WTC11 (cell line): ENCODE measurements at regions not wholly inside any gene's neighbourhood (a gene's known extent, or its start where the extent isn't known, plus 50 kb on each side); places are given as distances from the start of the nearest gene placed in this dataset.

ENCODE experiments used
- CBFB ChIP-seq: sonication (generic); formaldehyde crosslinking; IDR thresholded peaks from 2 replicates; pipeline ENCODE4 v1.8.1; 2022; ENCODE audit warnings: mild to moderate bottlenecking, low read depth, missing genetic modification reagents
- CTCF ChIP-seq: fragments of 200-600 bp; IDR thresholded peaks from 2 replicates; pipeline ENCODE4 v1.8.0; 2022; ENCODE audit warnings: antibody characterized with exemption
- STAT6 ChIP-seq: sonication (generic); formaldehyde crosslinking; conservative IDR thresholded peaks from 2 replicates; pipeline ENCODE4 v1.8.1; 2023; ENCODE audit warnings: mild to moderate bottlenecking, low read depth, missing genetic modification reagents, moderate library complexity
- TCF7 ChIP-seq: sonication (generic); formaldehyde crosslinking; IDR thresholded peaks from 2 replicates; pipeline ENCODE4 v1.8.0; 2022; ENCODE audit warnings: mild to moderate bottlenecking, low read depth, missing genetic modification reagents, moderate library complexity

DNA sequence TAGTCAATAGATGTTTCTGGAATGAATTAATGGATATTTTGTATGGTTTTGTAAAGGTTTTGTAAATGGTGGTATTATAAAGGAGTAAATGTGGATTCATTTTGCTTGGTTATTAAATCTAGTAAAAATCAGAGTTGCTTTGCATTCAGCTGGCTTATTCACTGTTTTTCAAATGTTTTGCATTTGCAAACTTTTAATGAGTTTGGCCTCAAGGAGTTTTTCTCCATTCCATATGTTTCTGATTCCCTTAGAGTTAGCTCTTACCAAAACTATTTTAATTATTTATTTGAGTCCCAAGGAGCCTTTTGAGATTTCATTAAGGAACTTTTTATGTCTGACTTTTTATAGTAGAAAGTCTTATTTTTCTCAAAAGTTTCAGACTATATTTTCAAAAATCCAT lies 992.2 kb downstream of the DIPK2A start:
- TF ChIP-seq CTCF (no peak), TCF7 (CRISPR knock-in tag) (no peak), STAT6 (CRISPR knock-in tag) (no peak), CBFB (CRISPR knock-in tag) (no peak)
